ENCODE measurements at regions not wholly inside any gene's neighbourhood (a gene's known extent, or its start where the extent isn't known, plus 50 kb on each side); places are given as distances from the start of the nearest gene placed in this dataset.
A peak's percentile ranks its signal among the peaks of the same experiment; 100 is the strongest.
"Not testable (repeated sequence)": the region's sequence is repeated elsewhere in the genome, so short reads cannot be mapped to it uniquely, and the experiment has no call there.

DNA sequence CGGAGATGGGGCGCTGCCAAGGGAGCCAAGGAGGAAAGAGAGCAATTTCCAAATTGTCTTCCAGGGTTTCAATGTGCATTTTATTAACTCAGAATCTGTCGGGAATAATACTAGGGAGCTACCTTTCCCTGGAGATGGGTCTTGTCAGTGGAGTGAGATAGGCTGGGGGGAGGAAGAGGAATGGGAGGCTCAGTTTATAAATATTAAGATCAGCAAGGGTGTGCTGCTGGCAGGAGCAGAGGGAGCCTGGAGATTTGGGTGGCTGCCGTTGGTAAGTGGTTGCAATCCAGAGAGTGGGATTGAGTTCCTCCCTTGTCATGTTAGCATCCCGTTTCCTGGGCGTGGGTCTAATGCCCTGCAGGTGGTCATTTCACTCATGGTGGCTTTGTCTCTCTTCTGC is 89.9 kb upstream of the ZNG1F start:
- not testable (repeated sequence) for DNase-seq (ENCODE audit: low read depth in 4 of 4, low spot score in 3 of 4)

DNA sequence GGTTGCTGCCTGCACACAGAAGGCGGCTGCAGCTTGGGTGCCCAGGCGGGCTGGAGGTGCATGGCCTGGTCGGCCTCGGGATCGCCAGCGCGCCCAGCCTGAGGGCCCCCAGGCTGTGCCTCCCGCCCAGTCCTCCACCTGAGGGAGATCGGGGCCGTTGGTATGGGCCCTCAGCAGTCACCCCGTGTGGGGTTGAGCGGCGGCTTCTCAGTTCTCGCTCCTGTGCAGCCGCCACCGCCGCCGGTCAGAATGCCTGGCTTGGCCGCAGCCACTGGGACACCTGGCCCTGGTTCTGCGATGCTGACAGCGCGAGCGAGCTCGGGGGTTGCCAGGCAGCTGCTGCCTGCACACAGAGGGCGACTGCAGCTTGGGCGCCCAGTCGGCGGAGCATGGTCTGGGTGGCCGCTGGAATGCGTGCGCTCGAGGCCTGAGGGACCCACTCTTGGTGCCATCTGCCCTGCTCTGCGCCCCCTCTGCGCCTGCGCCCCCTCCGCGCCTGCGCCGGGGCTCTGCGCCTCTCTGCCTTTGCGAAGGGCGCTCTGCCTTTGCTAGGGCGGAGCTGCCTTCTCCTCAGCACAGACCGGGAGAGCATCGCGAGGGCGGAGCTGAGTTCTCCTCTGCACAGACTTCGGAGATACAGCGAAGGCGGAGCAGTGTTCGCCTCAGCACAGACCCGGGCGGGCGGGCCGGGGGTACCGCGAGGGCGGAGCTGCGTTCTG is 84.6 kb upstream of the ZNG1F start:
- peak; percentile 47 to 57 (median 56) for DNase-seq (ENCODE audit: low read depth in 4 of 4, low spot score in 3 of 4)

DNA sequence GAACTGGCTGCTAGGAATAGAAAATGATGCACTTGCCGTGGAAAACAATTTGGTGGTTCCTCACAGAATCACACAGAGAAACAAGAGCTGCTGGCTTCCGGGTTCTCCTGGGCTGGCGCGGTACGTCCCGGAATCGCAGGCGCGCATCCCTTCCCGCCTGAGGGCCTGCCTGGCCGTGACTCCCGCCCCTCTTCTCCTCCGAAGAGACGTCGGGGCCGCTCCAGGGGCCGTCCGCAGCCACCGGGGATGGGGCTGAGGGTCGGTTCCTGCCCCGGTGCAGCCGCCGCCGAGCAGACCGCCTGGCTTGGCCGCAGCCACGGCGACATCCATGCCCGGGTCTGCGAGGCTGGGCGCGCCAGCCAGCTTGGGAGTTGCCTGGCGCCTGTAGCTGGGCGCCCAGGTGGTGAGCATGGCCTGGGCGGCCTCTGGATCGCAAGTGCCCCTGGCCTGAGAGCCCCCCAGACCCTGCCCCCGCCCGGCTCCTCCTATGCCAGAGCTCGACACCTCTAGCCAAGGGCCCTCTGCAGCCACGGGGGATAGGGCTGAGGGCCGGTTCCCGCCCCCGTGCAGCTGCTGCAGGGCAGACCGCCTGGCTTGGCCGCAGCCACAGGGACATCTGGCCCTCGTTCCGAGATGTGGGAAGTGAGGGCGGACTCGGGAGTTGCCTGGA is 83.9 kb upstream of the ZNG1F start:
- DNase-seq (ENCODE audit: low read depth in 4 of 4, low spot score in 3 of 4), result not testable (repeated sequence)

DNA sequence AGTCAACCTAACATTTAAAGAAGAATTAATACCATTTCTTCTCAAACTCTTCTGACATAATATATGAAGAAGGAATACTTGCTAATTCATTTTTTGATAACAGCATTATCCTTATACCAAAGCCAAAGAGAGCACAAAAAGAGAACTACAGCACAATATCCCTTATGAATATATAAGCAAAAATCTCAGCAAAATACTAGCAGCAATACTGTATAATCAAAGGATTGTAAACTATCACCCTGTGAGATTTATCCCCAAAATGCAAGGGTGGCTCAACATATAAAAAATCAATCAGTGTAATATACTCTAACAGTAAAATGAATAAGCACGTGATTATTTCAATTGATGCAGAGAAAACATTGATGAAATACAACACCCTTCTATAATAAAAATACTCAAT is 81.9 kb upstream of the ZNG1F start:
- DNase-seq (ENCODE audit: low read depth in 4 of 4, low spot score in 3 of 4), result not testable (repeated sequence)

DNA sequence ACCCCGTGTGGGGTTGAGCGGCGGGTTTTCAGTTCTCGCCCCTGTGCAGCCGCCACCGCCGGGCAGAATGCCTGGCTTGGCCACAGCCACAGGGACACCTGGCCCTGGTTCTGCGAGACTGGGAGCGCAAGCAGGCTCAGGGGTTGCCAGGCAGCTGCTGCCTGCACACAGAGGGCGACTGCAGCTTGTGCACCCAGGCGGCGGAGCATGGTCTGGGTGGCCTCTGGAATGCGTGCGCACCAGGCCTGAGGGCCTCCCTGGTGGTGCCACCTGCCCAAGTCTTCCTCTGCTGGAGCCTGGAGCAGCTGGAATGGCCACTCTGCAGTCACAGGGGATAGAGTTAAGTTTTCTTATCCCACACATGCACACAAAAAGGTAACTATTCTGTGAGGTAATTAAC is 80.4 kb upstream of the ZNG1F start:
- peak in 2 of 4 donors; percentile 30 to 34 for DNase-seq (ENCODE audit: low read depth in 4 of 4, low spot score in 3 of 4)

DNA sequence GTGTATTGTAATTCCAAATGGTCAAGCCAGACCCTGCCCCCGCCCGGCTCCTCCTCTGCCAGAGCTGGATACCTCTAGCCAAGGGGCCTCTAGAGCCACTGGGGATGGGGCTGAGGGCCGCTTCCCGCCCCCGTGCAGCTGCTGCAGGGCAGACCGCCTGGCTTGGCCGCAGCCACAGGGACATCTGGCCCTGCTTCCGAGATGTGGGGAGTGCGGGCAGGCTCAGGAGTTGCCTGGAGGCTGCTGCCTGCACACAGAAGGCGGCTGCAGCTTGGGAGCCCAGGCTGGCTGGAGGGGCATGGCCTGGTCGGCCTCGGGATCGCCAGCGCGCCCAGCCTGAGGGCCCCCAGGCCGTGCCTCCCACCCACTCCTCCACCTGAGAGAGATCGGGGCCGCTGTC is 79.9 kb upstream of the ZNG1F start:
- not testable (repeated sequence) for DNase-seq (ENCODE audit: low read depth in 4 of 4, low spot score in 3 of 4)

DNA sequence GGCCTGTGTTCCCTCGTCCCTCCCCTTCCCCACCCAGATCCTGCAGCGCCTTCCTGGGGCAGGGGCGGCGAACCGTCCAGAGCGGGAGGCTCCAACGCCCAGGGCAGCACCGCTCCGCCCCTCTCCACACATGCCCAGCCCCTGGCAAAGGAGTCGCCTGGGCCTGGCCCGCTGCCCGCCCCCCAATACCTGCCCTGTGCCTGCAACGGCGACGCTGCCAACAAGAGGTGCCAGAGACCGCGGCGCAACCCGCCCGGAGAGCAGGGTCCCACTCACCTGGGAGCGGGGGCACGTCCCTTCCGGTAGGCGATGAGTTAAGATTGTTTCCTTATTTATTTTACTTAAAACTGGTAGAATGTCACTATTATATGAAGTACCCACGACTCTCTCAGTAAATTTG is 77.5 kb upstream of the ZNG1F start:
- DNase-seq (ENCODE audit: low read depth in 4 of 4, low spot score in 3 of 4), result not testable (repeated sequence)

DNA sequence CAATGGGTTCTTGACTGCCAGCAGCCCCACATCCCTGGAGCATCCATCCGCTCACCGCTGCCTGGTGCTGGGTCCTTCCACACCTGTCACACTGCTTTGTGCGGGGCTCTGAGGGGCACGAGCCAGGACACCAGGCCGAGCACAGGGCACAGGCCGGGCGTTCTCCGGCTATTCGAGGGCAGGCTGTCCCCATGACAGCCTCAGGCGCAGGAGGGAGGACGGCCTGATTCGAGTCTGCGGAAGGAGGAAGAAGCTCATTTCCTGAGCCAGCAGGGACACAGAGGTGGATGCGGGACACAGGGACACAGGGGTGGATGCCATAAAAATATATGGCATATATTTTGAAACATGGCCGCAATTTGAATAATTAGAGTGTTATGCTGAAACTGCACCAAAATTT is 76.9 kb upstream of the ZNG1F start:
- not testable (repeated sequence) for DNase-seq (ENCODE audit: low read depth in 4 of 4, low spot score in 3 of 4)

DNA sequence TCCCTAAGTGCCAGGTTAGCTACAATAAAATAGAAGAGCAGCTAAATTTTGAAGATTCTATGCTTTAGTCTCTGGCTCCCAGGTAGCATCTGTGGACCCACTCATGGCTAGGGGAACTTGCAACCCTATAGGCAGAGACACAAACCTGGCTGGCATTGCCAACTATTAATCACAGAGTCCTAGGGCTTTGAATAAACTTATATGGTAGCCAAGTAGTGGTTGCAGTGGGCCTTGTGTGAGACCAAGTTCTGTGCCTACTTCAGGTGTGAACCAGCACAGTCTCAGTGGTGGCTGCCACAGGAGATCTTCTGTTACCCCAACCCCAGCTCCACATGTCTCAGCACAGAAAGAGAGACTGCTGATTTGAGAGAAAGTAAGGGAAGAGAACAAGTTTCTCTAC is 62.9 kb upstream of the ZNG1F start:
- DNase-seq (ENCODE audit: low read depth in 4 of 4, low spot score in 3 of 4), result not testable (repeated sequence)

DNA sequence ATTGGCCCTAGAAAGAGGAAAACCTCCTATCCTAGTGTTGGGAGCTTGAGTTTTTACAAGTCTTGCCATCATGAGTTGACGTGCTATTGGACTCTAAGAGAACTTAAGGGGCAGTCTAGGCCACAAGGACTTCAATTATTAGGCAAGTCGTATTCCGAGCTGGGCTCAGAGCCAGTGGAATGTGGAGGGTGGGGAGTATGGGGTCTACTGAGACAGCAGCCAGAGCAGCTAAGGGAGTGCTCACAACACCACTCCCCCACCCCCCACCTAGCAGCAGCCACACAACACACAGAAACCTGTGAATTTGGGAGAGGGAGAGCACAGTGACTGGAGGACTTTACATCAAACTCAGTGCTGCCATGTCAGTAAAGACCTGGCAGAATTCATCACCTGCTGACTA is 62.0 kb upstream of the ZNG1F start:
- not testable (repeated sequence) for DNase-seq (ENCODE audit: low read depth in 4 of 4, low spot score in 3 of 4)

DNA sequence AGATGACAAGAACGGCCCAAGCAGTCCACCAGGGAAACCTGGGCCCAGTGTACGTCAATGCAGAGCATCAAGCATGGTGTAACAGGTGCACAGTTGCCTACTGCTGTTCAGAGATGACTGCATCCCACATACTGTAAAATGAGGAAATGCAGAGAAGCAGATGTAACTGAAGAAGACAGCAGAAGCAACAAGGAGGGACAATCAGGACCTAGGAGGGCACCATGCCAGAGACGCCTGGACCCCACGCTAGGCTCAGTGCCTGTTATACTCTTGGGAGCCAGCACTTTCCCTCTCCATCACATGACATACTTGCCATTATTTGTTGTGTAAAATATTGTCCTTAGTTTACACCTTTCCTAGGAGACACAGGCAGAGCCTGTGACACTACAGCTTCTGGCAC is 57.6 kb upstream of the ZNG1F start:
- not testable (repeated sequence) for DNase-seq (ENCODE audit: low read depth in 4 of 4, low spot score in 3 of 4)

All from left renal pelvis (tissue), 4 donors.